GM12865 (cell line): ENCODE measurements at regions not wholly inside any gene's neighbourhood (a gene's known extent, or its start where the extent isn't known, plus 50 kb on each side); places are given as distances from the start of the nearest gene placed in this dataset.
A peak's percentile ranks its signal among the peaks of the same experiment; 100 is the strongest.

Experiments
- DNase-seq: peaks from one replicate; pipeline ENCODE4 v3.0.0; 2010; ENCODE audit warnings: low read depth
- H3K4me3 ChIP-seq: 2 replicates; pipeline ENCODE4 v1.5.1; 2011; ENCODE audit warnings: mild to moderate bottlenecking, low read depth, low read length, control low read depth
- CTCF ChIP-seq: IDR thresholded peaks from 2 replicates; pipeline ENCODE4 v1.5.1; 2011; ENCODE audit warnings: low read length, control low read depth, low read depth, inconsistent platforms; ENCODE audit not compliant: insufficient read depth; ENCODE audit errors: missing control alignments

DNA sequence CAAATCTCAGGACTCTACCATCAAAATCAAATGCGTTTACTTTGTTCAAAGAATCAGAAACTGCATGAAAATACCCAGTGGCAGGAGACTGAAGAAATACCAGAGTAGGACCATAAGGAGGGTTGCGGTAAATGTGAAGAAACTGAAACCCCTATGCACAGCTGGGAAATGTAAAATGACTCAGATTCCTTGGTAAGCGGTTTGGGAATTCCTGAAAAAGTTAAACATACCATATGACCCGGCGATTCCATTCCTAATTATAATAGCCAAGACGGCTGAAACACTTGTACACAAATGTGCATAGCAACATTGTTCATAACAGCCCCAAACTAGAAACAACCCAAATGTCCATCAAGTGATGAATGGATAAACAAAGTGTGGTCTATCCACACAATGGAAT lies 114.1 kb upstream of the GRAMD1B start:
- no peak for TF ChIP-seq CTCF
- DNase-seq: peak; percentile 28
- H3K4me3 ChIP-seq: no peak overlapping the region

- no peak for TF ChIP-seq CTCF
Measured at GRCh38 chr11:123314972-123315371, 115.1 kb upstream of the GRAMD1B start.

GRCh38 chr11:123313262-123313661 lies 116.8 kb upstream of the GRAMD1B start:
- DNase-seq: no peak
- TF ChIP-seq CTCF: no peak
- H3K4me3 ChIP-seq: no peak overlapping the region

More at GRCh38 chr11:123314972-123315371, 115.1 kb upstream of the GRAMD1B start:
- DNase-seq: no peak
- no peak overlapping the region for H3K4me3 ChIP-seq

DNA sequence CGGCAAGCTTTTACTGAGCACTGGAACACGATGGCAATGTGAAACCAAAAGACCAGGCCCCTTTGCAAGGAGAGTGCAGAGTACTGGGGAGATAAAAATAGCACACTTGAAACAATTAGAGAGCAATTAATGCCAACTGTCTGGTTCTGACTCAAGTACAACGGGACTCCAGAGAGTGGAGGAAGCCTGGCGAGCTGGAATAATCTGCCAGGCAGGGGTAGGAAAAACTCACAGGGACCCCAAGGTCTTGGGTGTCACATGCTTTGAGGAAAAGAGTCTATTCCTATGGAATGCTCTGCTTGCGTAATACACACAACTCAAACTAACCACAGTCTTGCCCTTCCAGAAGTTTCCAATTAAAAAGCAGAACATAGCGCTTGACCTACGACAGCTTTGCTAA lies 113.0 kb upstream of the CLMP start:
- no peak for TF ChIP-seq CTCF
- H3K4me3 ChIP-seq: no peak overlapping the region
- peak; percentile 38 for DNase-seq

- no peak overlapping the region for H3K4me3 ChIP-seq
- TF ChIP-seq CTCF: no peak
- DNase-seq: no peak
Measured at GRCh38 chr11:123307276-123307675, 112.2 kb upstream of the CLMP start.

DNA sequence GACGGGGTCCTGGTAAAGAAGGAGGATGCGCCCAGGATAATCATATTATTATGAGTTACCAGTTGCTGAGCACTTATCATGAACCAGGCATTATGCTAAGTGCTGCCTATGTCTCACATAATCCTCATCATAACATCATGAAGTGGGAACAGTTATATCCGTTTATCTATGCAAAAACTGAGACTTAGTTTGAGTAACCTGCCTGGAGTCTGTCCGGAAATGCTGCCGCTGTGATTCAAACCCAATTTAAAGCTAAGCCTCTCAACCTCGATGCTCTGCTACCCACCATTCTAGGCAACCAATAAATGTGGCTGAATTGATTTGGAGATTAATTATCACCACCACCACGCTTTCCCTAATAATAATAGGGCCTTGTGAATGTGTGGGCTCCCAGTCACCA lies 111.5 kb upstream of the CLMP start:
- H3K4me3 ChIP-seq: no peak overlapping the region
- DNase-seq: no peak
- TF ChIP-seq CTCF: no peak

DNA sequence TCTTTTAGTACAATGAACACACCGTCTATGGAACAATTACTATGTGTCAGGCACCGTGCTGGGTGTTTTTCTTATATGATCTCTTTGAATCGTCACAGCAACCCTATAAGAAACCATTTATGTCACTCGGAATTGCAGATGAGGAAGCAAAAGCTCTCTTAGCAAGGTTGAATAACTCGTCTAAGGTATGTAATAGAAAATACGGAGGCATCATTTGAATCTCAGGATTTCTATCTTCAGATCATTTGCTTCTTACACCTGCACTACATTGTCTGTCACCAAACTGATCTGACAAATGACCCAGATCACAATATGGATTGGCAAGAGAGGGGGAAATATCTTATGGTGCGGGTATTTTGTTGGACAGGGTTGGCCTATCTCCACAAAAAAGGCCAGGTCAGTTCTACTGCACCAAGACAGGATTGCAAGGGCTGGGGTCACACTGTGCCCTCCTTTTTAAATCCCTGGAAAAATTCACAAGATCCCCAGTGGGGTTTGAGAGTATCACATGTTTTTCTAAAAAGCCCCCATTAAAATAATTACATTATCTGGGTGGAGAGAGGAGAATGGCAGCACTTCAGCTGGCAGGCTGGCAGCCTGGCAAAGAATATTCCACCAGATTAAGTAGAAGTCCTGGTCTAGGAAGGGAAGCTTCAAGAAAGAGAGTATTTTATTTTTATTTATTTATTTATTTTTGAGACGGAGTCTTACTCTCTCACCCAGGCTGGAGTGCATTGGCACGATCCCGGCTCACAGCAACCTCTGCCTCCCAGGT lies 110.7 kb upstream of the CLMP start:
- H3K4me3 ChIP-seq: no peak overlapping the region
- TF ChIP-seq CTCF: no peak
- DNase-seq: no peak
